ENCODE measurements at regions not wholly inside any gene's neighbourhood (a gene's known extent, or its start where the extent isn't known, plus 50 kb on each side); places are given as distances from the start of the nearest gene placed in this dataset.
A peak's percentile ranks its signal among the peaks of the same experiment; 100 is the strongest.

DNA sequence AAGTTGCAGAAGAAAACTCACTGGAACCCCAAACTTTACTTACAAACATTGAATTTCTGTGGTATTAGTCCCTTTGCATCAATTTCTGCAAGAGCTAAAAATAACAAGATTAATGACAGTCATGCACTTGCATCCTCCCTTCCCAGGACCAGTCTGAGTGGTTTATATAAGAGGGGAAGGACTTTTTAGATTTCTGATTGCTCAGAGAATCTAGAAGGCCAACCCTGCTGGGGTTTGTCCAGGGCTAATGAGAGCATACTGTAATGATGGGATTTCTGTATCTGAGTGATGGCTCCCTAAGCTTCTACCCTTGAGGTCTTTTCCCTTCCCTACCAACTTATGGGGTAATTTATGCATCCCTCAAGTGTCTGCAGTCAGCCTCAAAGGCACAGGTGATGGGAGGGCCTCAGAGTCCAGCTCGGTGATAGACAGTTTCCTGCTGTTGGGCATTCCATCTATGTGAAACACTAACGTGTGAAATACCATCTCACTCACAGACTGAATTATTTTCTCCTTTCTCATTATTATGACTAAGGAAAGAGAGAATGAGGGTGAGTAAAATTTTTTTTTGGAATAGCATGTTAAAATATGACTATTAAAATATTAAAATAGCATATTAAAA lies 556.3 kb downstream of the RIT2 start:
- intact Hi-C loops (cut with DNase I) = no loop called here
- ATAC-seq (no peak), DNase-seq (ENCODE audit: low spot score) (no peak)

DNA sequence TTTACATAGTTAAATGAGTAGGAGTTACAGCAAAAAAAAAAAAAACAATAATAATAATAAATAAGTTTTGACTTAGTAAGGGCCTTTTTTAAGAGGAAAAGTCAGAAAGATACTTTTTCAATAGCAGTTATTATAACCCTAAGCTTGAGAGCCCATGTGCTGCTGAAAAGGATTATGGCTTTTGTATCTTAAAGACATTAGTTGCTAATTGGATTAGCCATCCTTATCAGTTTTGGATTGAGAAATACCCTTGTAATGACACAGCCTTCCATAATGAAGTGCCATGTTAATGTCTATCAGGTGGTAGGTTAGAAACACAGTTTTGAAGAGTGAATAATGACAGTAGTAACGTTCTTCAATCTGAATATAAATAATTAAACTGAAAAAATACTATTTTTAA lies 554.0 kb downstream of the RIT2 start:
- DNase-seq (ENCODE audit: low spot score) = no peak
- no peak for ATAC-seq
- intact Hi-C loops (cut with DNase I) = no loop called here

DNA sequence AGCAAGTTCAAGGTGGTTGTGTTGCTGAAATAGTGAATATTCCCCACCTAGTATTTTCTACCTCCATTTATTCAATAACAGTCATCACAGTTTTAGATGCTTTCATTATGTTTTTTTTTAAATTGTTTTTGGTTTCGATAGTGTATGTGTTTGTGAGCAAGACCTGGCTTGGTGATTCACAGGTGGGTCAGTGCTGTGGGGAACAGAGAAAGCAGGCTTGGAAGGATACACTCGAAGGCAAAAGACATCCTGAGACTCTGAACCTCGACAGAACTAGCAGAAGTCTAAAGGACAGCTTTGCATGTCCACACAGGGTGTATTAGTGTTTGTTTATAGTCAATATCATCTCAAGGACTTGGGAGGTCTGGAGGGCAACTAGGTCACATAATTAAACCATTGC lies 551.5 kb downstream of the RIT2 start:
- ATAC-seq = no peak
- intact Hi-C loops (cut with DNase I) = no loop called here
- no peak for DNase-seq (ENCODE audit: low spot score)

DNA sequence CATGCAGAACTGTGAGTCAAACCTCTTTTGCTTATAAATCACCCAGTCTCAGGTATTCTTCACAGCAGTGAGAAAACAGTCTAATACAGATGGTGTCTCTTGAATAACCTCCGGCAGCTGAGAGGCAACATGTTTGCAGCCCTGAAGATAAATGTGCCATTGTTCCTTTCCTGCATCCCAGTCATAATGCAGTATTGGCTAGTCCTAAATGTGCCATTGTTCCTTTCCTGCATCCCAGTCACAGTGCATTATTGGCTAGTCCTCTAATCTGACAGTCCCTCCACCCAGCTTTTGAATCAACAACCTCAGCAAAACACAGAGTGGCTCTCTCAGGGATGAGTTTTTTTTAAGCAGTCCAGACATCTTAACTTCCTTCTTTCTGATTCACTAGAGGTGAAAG lies 550.7 kb downstream of the RIT2 start:
- intact Hi-C loops (cut with DNase I) = no loop called here
- DNase-seq (ENCODE audit: low spot score) = no peak
- ATAC-seq = no peak

DNA sequence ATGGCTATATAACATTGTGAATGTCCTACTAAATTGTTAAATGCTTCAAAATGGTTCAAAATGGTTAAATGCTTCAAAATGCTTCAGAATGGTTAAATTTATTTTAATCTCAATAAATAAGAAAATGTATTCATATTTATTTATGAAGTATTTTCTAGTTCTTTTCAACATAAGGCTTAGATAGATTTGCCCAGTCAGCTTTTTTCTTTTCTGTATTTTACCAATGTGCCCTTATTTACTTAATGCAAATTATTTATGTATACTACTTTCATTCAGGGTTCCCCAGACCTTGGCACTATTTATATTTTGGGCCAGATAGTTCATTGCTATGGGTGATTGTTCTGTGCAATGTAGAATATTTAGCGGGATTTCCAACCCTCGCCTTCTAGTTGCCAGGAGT lies 546.7 kb downstream of the RIT2 start:
- ATAC-seq (no peak), DNase-seq (ENCODE audit: low spot score) (no peak)
- intact Hi-C loops (cut with DNase I) = no loop called here

DNA sequence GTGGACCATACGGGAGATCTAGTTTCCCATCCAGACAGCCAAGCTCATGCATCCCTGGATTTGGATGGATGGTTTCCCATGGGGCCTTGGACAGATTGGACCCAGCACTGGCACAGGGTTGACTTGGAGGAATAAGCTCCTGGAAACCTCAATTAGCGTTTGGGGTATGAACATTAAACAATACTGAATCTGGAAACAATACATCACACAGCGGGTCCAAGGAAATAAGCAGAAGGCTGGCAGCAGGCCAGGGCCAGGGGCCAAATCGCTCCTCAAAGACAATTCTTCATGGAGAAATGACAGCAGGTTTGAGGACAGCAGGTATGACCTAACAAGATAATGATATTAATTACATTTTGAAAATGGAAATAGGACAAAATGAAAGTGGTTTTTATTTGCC lies 540.6 kb downstream of the RIT2 start:
- intact Hi-C loops (cut with DNase I) = no loop called here
- ATAC-seq (no peak), DNase-seq (ENCODE audit: low spot score) (no peak)

DNA sequence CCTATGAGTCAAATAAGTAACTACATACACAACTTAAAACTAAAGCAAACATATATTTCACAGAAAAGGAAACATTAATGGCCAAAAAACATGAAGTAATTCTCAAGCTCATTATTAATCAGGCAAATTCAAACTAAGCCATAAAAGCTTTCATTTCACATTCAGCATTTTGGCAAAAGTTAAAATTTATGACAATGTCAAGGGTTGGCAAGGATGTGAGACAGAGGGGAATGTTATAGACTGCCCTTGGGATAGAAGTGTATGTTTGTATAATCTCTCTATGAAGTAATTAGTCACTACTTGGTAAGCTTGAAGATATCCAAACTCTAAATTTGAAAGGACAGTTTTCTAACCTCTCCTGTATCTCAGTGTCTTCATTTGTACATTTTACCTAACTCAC lies 539.4 kb downstream of the RIT2 start:
- ATAC-seq (no peak), DNase-seq (ENCODE audit: low spot score) (no peak)
- intact Hi-C loops (cut with DNase I) = no loop called here

DNA sequence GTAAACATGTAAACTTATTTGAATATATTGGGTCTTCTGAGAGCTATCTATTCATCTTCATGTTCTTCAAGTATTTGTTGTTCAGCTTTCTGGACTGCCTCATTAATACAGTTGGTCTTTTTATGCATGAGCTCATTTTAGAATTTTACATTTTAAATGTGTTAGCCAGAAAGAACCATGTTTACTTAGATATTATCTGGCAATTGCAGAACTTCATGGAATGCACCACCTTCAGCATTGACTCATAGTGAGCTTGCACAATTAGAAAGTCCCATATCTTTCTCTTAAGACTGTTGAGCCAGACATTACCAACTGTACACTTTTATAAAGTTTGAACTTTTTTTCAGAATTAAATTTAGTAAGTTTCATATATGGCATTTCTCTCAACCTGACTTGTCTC lies 536.7 kb downstream of the RIT2 start:
- intact Hi-C loops (cut with DNase I) = no loop called here
- no peak for DNase-seq (ENCODE audit: low spot score)
- no peak for ATAC-seq

DNA sequence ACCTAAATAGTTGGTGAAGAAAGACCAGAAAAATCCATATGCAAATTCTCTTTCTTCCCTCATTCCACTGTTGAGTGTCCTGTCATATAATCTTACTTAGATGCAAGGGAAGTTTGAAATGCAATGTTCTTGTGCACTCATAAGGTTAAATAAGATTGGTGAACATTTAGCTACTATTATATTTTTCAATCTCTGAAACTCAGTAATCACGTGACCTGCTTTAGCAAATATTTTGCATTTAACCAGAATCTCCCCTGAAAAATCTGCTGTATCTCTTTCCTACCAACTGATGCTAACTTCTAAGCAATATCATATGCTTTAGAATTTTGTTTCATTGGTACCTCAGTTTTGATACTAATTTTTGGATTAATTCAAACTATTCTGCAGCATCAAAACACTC lies 533.2 kb downstream of the RIT2 start:
- ATAC-seq = no peak
- intact Hi-C loops (cut with DNase I) = loop anchor here (10.0 kb wide), 1 partner anchor 823 kb away; no protein-coding TSS in a partner anchor
- DNase-seq (ENCODE audit: low spot score) = no peak

DNA sequence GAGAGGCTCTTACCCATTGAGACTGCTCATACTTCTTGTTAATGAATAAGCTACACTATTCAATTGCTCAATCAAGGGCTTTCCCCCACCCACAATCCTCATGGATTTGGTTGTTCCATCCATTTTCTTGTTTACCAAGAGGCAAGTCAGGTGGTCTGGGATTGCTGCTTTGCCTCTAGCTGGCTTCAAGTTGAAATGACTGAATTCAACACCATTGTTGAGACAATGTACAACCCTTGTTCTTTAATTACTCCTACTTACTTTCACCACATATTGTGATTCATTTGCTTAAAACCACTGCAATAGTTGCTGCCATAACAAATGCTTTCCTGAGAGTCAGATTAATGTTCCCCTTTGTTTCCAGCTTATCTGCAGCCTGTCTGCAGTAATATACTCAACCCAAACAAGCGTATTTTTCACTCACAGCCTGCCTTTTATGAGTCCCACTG lies 532.2 kb downstream of the RIT2 start:
- intact Hi-C loops (cut with DNase I) = loop anchor here (10.0 kb wide), 1 partner anchor 821 kb away; no protein-coding TSS in a partner anchor
- ATAC-seq (no peak), DNase-seq (ENCODE audit: low spot score) (no peak)

DNA sequence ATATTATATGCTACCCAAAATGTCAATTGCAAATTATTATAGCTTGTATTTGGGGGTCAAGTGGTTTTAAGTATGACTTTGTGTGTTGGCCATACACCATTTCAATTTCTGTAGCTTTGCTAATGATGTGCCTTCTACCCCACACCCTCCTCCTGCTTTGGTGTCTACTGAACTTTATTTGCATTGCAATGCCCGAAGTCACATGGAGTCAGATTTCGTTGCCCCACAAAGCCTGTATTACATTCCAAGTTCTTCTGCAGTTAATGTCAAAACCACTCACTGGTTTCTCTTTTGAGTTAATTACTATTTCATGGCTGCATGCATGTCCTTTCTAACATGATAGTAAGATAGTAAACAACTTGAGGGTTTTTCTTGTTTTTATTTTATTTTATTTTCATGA lies 528.9 kb downstream of the RIT2 start:
- no peak for DNase-seq (ENCODE audit: low spot score)
- no peak for ATAC-seq
- intact Hi-C loops (cut with DNase I) = loop anchor here (10.0 kb wide), 1 partner anchor 818 kb away; no protein-coding TSS in a partner anchor

DNA sequence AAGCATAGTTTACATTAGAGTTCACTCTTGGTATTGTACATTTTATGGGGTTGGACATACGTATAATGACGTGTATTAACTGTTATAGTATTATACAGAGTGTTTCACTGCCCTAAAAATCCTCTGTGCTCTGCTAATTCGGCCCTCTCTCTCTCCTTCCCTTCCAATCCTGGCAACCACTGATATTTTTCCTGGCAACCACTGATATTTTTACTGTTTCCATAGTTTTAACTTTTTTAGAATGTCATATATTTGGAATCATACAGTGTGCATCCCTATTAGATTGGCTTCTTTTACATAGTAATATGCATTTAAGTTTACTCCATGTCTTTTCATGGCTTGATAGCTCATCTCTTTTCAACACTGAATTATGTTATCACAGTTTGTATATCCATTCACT lies 526.7 kb downstream of the RIT2 start:
- intact Hi-C loops (cut with DNase I) = loop anchor here (10.0 kb wide), 1 partner anchor 816 kb away; no protein-coding TSS in a partner anchor
- DNase-seq (ENCODE audit: low spot score) = no peak
- no peak for ATAC-seq

DNA sequence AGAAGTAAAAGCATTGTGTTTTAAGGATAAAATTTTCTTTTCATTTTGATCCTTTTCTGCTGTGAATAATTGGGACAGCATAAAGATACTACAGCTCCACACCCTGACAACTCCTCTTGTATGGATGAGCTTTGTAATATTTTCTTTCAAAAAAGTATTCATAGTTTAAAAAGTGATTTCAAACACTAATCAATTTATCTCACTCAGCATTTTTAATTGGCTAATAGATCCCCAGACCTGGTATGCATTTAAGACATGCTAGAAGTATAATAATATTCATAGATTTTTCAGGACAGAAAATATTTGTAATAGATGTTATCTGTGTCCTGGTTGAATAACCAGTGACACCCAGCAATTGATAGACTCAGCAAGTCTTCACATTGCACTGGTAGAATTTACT lies 510.7 kb downstream of the RIT2 start:
- intact Hi-C loops (cut with DNase I) = no loop called here
- ATAC-seq = no peak
- no peak for DNase-seq (ENCODE audit: low spot score)

DNA sequence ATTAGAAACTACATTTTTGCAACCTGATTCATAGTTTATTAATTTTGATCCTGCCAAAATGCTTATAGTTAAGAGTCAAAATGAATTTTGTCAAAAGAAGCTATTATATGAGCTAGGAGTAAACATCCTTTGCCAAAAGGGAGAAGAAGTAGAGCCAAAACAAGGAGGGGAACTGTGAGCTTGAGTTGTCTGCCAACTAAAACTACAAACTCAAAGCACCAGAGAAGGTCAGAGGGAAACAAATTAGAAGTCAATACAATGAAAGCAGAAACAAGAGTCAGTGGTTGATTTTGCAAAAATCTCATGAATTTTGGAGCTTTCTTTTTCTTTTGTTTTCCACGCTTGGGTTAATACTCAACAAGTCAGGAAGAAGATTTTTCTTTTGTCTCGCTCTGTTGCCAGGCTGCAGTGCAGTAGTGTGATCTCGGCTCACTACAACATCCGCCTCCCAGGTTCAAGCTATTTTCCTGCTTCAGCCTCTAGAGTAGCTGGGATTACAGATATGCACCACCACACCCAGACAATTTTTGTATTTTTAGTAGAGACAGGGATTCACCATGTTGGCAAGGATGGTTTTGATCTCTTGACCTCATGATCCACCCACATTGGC lies 508.5 kb downstream of the RIT2 start:
- DNase-seq (ENCODE audit: low spot score) (no peak), ATAC-seq (peak; percentile 38)
- intact Hi-C loops (cut with DNase I) = no loop called here

DNA sequence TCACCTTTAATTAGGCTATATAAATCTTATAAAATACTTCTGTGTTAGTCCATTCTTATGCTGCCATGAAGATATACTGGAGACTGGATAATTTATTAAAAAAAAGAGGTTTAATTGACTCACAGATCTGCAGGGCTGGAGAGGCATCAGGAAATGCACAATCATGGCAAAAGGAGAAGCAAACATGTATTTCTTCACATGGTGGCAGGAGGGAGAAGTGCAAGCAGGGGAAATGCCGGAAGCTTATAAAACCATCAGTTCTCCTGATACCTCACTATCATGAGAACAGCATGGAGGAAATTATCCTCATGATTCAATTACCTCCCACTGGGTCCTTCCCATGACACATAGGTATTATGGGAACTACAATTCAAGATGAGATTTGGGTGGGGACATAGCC lies 504.4 kb downstream of the RIT2 start:
- intact Hi-C loops (cut with DNase I) = no loop called here
- DNase-seq (ENCODE audit: low spot score) (no peak), ATAC-seq (no peak)

DNA sequence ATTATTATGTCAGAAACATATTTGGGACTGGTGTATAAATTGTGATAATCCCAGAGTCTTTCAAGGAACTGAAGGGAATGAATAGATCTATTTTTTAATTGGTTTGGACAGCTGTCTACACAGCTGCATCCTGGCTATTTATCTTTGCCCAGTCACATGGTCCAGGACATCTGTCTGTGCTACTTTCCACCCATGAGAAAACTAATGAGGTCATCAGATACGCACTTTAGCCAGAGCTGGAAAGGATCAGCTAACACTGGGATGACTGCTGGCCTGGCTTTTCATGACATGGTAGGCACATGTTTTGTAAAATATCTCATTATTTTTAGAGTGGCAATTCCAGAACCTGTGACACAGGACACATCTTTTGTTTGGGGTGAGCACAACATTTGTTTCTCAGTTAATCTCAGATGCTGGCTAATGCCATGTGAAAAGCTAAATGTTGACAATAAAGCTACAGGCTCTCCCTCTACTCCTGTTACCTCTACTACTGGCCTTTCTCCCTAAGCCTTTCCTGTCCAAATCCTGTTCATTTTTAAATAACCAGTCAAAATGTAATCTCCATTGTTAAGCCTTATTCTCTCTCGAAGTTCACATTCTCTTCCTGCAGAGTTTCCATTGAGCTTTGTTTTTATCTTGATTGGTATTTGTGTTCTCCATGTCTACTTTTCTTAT lies 500.7 kb downstream of the RIT2 start:
- intact Hi-C loops (cut with DNase I) = no loop called here
- DNase-seq (ENCODE audit: low spot score) (no peak), ATAC-seq (peak; percentile 98)

DNA sequence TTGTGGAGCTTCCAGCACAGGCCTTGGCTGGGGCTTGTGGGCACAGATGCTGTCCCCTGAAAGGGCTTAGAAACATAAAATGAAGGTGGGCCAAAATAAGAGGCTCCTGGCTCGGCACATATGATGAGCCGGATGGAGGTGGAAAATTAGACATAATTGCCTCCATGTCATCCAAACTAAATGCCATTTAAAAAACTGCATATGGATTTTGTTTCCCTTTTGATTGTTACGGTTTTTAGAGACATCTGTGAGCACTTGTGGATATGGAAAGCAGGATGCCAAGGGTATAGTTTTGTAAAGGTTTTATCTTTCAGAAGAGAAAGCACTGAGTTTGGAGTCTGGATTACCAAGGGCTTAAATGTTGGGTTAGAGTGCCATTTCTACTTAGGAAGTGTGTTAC lies 498.3 kb downstream of the RIT2 start:
- intact Hi-C loops (cut with DNase I) = no loop called here
- DNase-seq (ENCODE audit: low spot score) = no peak
- ATAC-seq = no peak

DNA sequence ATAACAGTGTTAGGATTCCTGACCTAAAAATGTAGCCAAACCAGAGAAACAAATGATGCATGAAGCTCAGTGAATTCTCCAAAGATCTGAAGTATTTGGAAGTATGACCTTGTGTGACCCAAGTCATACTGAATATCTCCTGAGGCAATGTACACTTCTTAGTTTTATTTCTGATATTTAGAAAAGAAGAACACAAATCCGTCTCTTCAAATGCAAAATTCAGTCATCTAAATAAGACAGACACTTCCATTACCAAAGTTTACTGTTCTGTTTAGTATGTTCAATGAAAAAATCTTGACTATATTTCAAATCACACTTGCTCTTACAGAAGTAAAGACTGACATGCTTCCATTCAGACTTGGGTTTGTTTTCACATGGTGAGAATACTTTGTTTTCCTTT lies 495.7 kb downstream of the RIT2 start:
- DNase-seq (ENCODE audit: low spot score) = no peak
- no peak for ATAC-seq
- intact Hi-C loops (cut with DNase I) = no loop called here

DNA sequence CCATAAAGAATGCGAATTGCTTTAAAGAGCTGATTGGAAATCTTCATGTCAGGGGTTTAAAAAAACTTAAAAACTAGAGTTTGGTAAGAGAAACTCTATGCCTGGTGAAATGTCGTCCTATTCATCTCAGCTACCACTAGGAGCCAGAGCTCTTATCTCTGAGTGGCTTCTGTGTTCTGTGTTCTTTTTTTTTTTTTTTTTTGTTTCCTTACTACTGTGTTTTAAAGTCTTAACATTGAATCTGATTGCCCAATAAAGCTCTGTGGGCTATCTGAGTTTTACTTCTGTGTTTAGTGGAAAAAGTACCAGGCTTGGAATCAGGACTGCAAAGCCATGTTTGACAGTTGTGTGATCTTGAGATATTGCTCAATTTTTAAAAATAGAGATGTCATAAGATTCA lies 494.8 kb downstream of the RIT2 start:
- intact Hi-C loops (cut with DNase I) = no loop called here
- ATAC-seq = no peak
- DNase-seq (ENCODE audit: low spot score) = no peak

DNA sequence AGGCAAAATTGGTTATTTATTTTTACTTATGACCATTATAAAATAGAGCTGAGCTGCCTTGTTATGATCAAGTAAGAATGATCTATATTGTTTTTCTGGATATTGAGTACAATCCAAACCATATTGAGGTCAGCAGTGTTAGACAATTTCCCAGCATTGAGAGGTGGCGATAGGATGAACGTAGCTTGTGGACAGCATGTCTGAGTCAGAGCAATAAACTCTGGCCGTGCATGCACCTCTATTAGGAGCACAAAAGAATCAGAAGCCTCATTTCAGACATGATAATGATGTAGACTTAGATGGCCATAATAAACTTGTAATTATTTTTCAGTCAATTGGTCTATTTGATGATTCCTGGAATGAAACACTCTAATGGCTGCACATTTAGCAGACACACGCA lies 491.6 kb downstream of the RIT2 start:
- no peak for ATAC-seq
- intact Hi-C loops (cut with DNase I) = no loop called here
- DNase-seq (ENCODE audit: low spot score) = no peak

DNA sequence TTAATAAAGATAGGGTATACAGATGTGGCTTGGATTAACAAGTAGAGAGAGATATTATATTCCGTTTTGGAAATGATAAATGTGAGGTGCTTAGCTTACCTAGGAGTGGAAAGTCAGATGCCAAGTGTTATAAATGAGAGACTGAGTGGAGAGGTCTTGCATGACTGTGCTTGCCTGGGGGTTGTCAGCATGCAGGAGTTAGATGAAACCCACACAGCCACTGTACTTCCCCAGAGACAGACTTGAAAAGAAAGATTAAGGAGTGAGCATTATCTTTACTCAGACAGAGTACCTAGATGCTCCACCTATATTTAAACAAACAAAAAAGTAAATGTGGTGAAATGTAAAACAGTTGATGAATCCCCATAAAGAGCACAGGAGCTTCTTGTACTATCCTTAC lies 482.7 kb downstream of the RIT2 start:
- ATAC-seq (no peak), DNase-seq (ENCODE audit: low spot score) (no peak)
- intact Hi-C loops (cut with DNase I) = no loop called here

Data from sciatic nerve (tissue), 2 donors.